ENCODE measurements at regions not wholly inside any gene's neighbourhood (a gene's known extent, or its start where the extent isn't known, plus 50 kb on each side); places are given as distances from the start of the nearest gene placed in this dataset.

- no peak for TF ChIP-seq CTCF (IDR thresholded peaks at IDR 0.05)
- no peaks in the 10 kb centered on the region for H3K36me3 ChIP-seq
- no peaks in the 10 kb centered on the region for H3K9me3 ChIP-seq
- H3K27me3 ChIP-seq: no peaks in the 10 kb centered on the region
- intact Hi-C loops (cut with DNase I; ENCODE audit: low total_unique reads): no loop called here
- H3K4me3 ChIP-seq: no peak overlapping the region
- H3K4me1 ChIP-seq: peaks cover 0 to 4% (median 0%) of the 10 kb centered on the region in 4 donors
- no peak for DNase-seq
- H3K27ac ChIP-seq: no peak overlapping the region
Observed at GRCh38 chr6:55957961-55958422, 82.6 kb upstream of the BMP5 start.

- DNase-seq: no peak
- H3K4me1 ChIP-seq: peaks cover 0 to 5% (median 0%) of the 10 kb centered on the region in 4 donors
- intact Hi-C loops (cut with DNase I; ENCODE audit: low total_unique reads): no loop called here
Observed at GRCh38 chr6:55955684-55956083, 80.3 kb upstream of the BMP5 start.

GRCh38 chr6:55954436-55954835 is 79.0 kb upstream of the BMP5 start:
- no peak for TF ChIP-seq CTCF (IDR thresholded peaks at IDR 0.05)
- intact Hi-C loops (cut with DNase I; ENCODE audit: low total_unique reads): no loop called here
- no peak for DNase-seq

More at GRCh38 chr6:55955684-55956083, 80.3 kb upstream of the BMP5 start:
- Histone ChIP-seq H3K4me3 (no peak overlapping the region), H3K27me3 (no peaks in the 10 kb centered on the region), H3K27ac (no peak overlapping the region), H3K9me3 (peaks cover 0 to 3% (median 0%) of the 10 kb centered on the region in 3 donors), H3K36me3 (no peaks in the 10 kb centered on the region)
- no peak for TF ChIP-seq CTCF (IDR thresholded peaks at IDR 0.05)

GRCh38 chr6:55953335-55953734 is 77.9 kb upstream of the BMP5 start:
- Histone ChIP-seq H3K4me1 (peaks cover 0 to 5% (median 0%) of the 10 kb centered on the region in 4 donors), H3K27ac (no peak overlapping the region), H3K4me3 (no peak overlapping the region), H3K27me3 (no peaks in the 10 kb centered on the region), H3K36me3 (no peaks in the 10 kb centered on the region), H3K9me3 (peaks cover 0 to 11% (median 0%) of the 10 kb centered on the region in 3 donors)
- intact Hi-C loops (cut with DNase I; ENCODE audit: low total_unique reads): no loop called here
- TF ChIP-seq CTCF (IDR thresholded peaks at IDR 0.05): peak; percentile 12 to 14
- no peak for DNase-seq

More at GRCh38 chr6:55954436-55954835, 79.0 kb upstream of the BMP5 start:
- Histone ChIP-seq H3K4me1 (peaks cover 0 to 5% (median 0%) of the 10 kb centered on the region in 4 donors), H3K36me3 (no peaks in the 10 kb centered on the region), H3K27ac (no peak overlapping the region), H3K27me3 (no peaks in the 10 kb centered on the region), H3K9me3 (peaks cover 0 to 11% (median 0%) of the 10 kb centered on the region in 3 donors), H3K4me3 (no peak overlapping the region)

- intact Hi-C loops (cut with DNase I; ENCODE audit: low total_unique reads): no loop called here
Observed at GRCh38 chr6:55950071-55950814, 74.9 kb upstream of the BMP5 start.

More at GRCh38 chr6:55950071-55950814, 74.9 kb upstream of the BMP5 start:
- peak in 1 of 2 donors; percentile 52 for DNase-seq
- Histone ChIP-seq H3K36me3 (no peaks in the 10 kb centered on the region), H3K27ac (no peak overlapping the region), H3K27me3 (no peaks in the 10 kb centered on the region), H3K9me3 (peaks cover 0 to 11% (median 0%) of the 10 kb centered on the region in 3 donors), H3K4me1 (peaks cover 0 to 5% (median 0%) of the 10 kb centered on the region in 4 donors), H3K4me3 (no peak overlapping the region)
- TF ChIP-seq CTCF (IDR thresholded peaks at IDR 0.05): no peak

Data from tibial artery (tissue), 4 donors.